HG02852 (cell line): ENCODE measurements at regions not wholly inside any gene's neighbourhood (a gene's known extent, or its start where the extent isn't known, plus 50 kb on each side); places are given as distances from the start of the nearest gene placed in this dataset.
"Not testable (repeated sequence)": the region's sequence is repeated elsewhere in the genome, so short reads cannot be mapped to it uniquely, and the experiment has no call there.

Experiments
- ATAC-seq: cut with Tn5 transposase; IDR thresholded peaks from one replicate; pipeline ENCODE4 v1.9.1; 2021; ENCODE audit warnings: mild to moderate bottlenecking, moderate library complexity; ENCODE audit not compliant: unreplicated experiment

DNA sequence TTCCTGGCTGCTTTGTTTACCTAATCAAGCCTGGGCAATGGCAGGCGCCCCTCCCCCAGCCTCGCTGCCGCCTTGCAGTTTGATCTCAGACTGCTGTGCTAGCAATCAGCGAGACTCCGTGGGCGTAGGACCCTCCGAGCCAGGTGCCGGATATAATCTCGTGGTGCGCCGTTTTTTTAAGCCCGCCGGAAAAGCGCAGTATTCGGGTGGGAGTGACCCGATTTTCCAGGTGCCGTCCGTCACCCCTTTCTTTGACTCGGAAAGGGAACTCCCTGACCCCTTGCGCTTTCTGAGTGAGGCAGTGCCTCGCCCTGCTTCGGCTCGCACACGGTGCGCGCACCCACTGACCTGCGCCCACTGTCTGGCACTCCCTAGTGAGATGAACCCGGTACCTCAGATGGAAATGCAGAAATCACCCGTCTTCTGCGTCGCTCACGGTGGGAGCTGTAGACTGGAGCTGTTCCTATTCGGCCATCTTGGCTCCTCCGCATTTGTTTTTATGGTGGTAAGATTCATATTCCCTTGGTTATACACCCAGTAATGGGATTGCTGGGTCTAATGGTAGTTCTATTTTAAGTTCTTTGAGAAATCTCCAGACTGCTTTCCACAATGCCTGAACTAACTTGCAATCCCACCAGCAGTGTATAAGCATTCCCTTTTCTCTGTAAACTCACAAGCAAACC, 652.1 kb upstream of the LRFN5 start:
- ATAC-seq = not testable (repeated sequence)

- no peak for ATAC-seq
These were observed 662.2 kb upstream of the LRFN5 start for GRCh38 chr14:40944521-40944920.

DNA sequence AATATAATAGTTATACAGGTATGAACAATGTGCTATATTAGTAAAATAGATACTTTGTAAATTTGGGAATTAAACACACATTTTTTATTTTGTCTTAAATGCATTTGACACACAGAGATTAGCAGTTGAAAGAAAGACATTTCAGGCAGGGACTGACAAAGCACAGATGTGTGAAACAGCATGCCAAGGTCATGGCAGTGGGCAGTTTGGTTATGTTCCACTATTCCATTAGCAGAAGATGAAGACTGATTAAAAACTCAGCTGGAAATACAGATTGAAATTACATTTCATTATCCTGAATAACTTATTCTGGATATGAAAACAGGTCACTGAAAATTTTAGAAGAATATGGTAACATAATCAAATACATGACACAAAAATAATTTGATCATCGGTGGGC, 669.8 kb upstream of the LRFN5 start:
- ATAC-seq = no peak

- ATAC-seq = no peak
These were observed 686.3 kb upstream of the LRFN5 start for GRCh38 chr14:40920380-40920779.

- no peak for ATAC-seq
These were observed 695.5 kb upstream of the LRFN5 start for GRCh38 chr14:40911141-40911540.

GRCh38 chr14:40909906-40910305, 696.8 kb upstream of the LRFN5 start:
- no peak for ATAC-seq

DNA sequence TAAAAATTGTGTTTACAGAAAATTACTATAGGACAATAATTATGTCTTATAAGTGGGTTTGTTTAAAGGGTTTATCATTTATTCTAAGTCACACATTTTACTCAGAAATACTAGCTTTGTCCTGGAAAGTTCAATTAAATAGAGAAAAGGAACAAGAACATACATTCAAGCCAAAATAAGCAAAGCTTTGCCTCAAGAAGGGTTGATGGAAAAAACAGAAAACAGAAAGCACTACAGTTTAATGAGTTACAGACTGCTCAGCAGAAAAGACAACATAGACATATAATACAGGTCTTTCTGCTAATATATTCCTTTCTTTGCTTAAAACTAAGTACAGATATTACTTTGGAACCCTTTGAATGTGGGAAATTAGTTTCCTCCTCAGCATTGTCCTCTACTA, 703.0 kb upstream of the LRFN5 start:
- ATAC-seq = no peak

- no peak for ATAC-seq
These were observed 707.2 kb upstream of the LRFN5 start for GRCh38 chr14:40899435-40899834.

DNA sequence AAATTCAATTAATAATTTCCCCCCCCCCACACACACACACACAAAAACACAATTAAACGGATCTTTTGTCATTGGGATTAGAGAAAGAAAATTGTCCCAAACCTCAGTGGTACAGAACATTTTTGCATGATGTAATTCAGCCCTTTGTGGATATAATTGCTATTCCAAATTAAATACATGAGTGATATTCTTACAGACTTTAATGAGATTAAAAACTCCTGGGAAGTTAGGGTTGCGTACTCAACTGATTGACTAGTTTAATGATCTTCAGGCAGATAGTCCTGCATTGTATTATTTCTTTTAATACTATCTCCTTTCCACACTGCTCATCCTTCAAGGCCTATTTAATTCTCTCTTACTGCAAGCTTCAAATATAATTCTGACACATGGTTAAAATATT, 711.8 kb upstream of the LRFN5 start:
- no peak for ATAC-seq

- ATAC-seq = no peak
These were observed 717.5 kb upstream of the LRFN5 start for GRCh38 chr14:40889126-40889525.

GRCh38 chr14:40887912-40888311, 718.8 kb upstream of the LRFN5 start:
- no peak for ATAC-seq

DNA sequence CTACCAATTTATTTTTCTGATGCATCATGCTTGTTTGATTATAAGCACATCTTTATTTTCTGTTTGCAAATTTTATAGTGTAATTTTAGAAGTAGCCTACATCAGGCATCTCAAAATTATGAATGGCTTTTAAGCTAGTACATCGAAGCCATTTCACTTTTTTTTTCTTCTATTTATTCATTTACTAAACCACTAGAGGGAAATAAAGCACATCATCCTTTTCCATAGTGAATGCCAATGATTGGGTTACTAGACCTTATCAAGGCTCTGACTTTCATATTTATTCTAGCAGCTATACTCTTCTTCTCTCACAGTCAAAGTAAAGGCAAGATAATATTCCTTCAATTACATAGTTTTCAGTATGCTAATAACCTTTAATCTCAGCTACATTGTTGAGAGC, 736.4 kb upstream of the LRFN5 start:
- no peak for ATAC-seq

- no peak for ATAC-seq
These were observed 747.6 kb upstream of the LRFN5 start for GRCh38 chr14:40859055-40859454.

- ATAC-seq = no peak
These were observed 751.3 kb upstream of the LRFN5 start for GRCh38 chr14:40855343-40855742.

DNA sequence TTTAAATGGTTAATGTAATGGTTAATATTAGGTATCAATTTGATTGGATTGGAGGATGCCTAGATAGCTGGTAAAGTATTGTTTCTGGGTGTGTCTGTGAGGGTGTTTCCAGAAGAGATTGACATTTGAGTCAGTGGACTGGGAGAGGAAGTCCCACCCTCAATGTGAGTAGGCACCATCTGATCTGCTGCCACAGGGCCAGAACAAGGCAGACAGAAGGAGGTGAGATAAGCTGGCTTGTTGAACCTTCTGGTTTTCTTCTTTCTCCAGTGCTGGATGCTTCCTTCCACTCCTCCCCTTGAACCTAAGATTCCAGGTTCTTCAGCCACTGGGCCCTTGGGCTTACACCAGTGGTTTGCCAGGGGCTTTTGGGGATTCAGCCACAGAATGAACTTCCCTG, 756.5 kb upstream of the LRFN5 start:
- no peak for ATAC-seq

DNA sequence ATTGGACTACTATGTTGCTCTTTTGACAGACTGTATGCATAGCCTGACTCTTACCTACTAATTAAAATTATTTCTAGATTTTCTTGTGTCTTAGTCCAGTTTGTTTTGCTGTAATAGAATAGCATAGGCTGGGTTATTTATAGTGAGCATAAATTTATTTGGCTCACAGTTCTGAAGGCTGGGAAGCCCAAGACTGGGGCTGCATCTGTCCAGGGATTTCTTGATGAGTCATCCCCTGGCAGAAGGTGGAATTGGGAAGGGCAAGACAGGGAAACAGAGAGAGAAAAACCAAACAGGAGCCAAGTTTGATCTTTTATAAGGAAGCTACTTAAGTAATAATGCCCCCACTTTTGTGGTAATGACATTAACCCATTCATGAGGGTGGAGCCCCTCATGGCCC, 759.2 kb upstream of the LRFN5 start:
- no peak for ATAC-seq

GRCh38 chr14:40842816-40843215, 763.9 kb upstream of the LRFN5 start:
- no peak for ATAC-seq

DNA sequence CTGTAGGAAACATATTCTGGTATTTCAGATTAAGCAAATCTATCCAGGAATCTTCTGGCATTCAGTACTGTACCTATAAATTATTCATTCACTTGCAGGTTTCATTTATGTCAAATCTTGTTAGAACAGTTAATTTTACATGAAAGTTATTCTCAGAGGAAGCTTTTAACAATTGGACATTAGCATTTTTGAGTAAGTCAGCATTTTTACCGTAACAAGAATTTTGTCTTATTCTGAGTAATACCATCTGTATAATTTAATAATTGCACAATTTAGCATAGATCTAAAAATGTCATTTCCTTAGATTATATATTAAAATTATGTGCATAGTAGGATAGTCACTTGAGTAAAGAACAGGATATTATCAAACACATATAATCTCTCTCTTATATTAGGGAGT, 764.8 kb upstream of the LRFN5 start:
- no peak for ATAC-seq

DNA sequence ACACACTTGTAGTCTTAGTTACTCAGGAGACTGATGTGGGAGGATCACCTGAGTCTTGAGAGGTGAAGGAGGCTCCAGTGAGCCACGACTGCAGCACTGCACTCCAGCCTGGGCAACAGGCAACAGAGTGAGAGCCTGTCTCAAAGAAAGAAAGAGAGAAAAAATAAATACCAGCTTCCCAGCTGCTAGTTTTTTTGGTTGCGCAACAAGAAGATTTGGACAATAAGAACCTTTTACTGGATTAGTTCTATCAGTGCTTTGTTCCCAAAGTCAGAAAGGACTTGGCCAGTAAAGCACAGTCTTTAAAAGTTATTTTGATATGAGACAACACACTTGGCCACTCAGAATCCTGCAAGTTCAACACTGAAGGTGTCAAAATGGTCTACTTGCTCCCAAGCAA, 768.1 kb upstream of the LRFN5 start:
- no peak for ATAC-seq

GRCh38 chr14:40806471-40806870, 800.2 kb upstream of the LRFN5 start:
- ATAC-seq = no peak

GRCh38 chr14:40796168-40796567, 810.5 kb upstream of the LRFN5 start:
- no peak for ATAC-seq

DNA sequence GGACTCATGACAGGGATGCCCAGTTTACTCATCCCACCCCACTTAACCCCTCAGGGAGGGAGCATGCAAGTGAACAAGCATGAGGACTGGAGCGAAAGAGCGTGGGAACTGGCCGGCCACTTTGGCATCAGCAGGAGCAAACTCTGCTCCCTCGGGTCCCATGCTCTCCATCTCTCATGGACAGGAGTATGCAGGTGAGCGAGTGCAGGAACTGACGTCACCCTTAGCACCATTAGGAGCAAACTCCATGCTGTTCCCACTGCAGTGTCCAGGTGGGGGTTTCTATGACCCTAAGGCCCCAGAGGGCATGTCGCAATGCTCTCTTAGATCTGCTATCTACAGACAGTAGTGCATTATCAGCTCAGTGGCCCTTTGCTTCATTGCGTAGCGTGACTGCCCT, 821.8 kb upstream of the LRFN5 start:
- ATAC-seq = no peak

DNA sequence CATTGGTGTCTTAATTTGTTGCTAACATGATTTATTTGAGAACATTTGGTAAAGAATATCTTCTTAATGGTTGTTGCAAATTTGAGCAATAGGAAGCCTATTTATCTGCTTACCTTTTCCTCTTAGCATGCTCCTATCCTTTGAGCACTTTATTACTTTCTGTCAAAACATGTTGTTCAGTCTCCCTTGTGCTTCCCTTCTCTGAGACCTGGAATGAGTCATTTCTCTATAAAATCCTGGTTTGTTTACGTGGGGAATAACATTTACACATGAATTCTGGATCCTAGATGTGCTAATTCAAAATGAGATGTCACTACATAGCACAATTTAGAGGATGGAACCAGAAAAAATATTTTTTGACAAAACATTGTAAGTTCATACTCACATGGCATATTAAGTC, 844.0 kb upstream of the LRFN5 start:
- no peak for ATAC-seq
